Fibroblast of villous mesenchyme (primary cell): ENCODE measurements at regions not wholly inside any gene's neighbourhood (a gene's known extent, or its start where the extent isn't known, plus 50 kb on each side); places are given as distances from the start of the nearest gene placed in this dataset. TPM values are rescaled to one million over a fixed set of nuclear protein-coding genes. Genes with fewer than 3 reads are reported as not detected.

Experiments
- DNase-seq: peaks from one replicate; pipeline ENCODE4 v3.0.0-alpha.2; 2010; ENCODE audit warnings: low read depth
- H3K4me3 ChIP-seq: 2 replicates; pipeline ENCODE4 v1.5.1; 2011; ENCODE audit warnings: low read depth, mild to moderate bottlenecking, low read length
- CTCF ChIP-seq: IDR thresholded peaks from 2 replicates; pipeline ENCODE4 v1.5.1; 2012; ENCODE audit warnings: low read depth, mild to moderate bottlenecking, low read length; ENCODE audit not compliant: insufficient read depth
- small RNA-seq: library from RNA; depleted of rRNA; stranded (forward); fragments of <200 nt; gene quantifications from one replicate; pipeline ENCODE3, GENCODE V24; 2012

GRCh38 chr17:70011750-70012149 lies 63.3 kb upstream of the KCNJ16 start:
- no peak for TF ChIP-seq CTCF
- H3K4me3 ChIP-seq = no peak overlapping the region
- DNase-seq = no peak

- peak; percentile 3 for DNase-seq
- no peak overlapping the region for H3K4me3 ChIP-seq
- no peak for TF ChIP-seq CTCF
Measured at GRCh38 chr17:70013911-70014310, 61.1 kb upstream of the KCNJ16 start.

GRCh38 chr17:70017112-70017511 lies 57.9 kb upstream of the KCNJ16 start:
- no peak overlapping the region for H3K4me3 ChIP-seq
- DNase-seq = no peak
- TF ChIP-seq CTCF = no peak

GRCh38 chr17:70017941-70018340 lies 57.1 kb upstream of the KCNJ16 start:
- no peak for TF ChIP-seq CTCF
- no peak for DNase-seq
- H3K4me3 ChIP-seq = no peak overlapping the region

GRCh38 chr17:70021726-70022125 lies 53.3 kb upstream of the KCNJ16 start:
- H3K4me3 ChIP-seq = no peak overlapping the region
- TF ChIP-seq CTCF = no peak
- no peak for DNase-seq

GRCh38 chr17:70022175-70022574 lies 52.9 kb upstream of the KCNJ16 start:
- no peak overlapping the region for H3K4me3 ChIP-seq
- DNase-seq = no peak
- TF ChIP-seq CTCF = no peak

GRCh38 chr17:70024253-70024652 lies 50.8 kb upstream of the KCNJ16 start:
- no peak overlapping the region for H3K4me3 ChIP-seq
- peak; percentile 3 for DNase-seq
- TF ChIP-seq CTCF = no peak

Small RNA genes in the stretch of these regions (small RNA-seq; reads per million reads assigned to genes)
- gene AC002545.1 (not detected), gene RF00019 (not detected)
